HG02938 (cell line): ENCODE measurements at regions not wholly inside any gene's neighbourhood (a gene's known extent, or its start where the extent isn't known, plus 50 kb on each side); places are given as distances from the start of the nearest gene placed in this dataset.
"Not testable (repeated sequence)": the region's sequence is repeated elsewhere in the genome, so short reads cannot be mapped to it uniquely, and the experiment has no call there.

Experiments
- ATAC-seq: cut with Tn5 transposase; IDR thresholded peaks from one replicate; pipeline ENCODE4 v1.9.1; 2021; ENCODE audit warnings: mild to moderate bottlenecking, moderate library complexity; ENCODE audit not compliant: unreplicated experiment

GRCh38 chr5:105885266-105885665 lies 1785.5 kb downstream of the EFNA5 start:
- no peak for ATAC-seq

- ATAC-seq = no peak
Measured at GRCh38 chr5:105882956-105883481, 1787.7 kb downstream of the EFNA5 start.

- ATAC-seq = no peak
Measured at GRCh38 chr5:105878402-105878801, 1792.3 kb downstream of the EFNA5 start.

GRCh38 chr5:105877592-105877991 lies 1793.1 kb downstream of the EFNA5 start:
- no peak for ATAC-seq

- ATAC-seq = no peak
Measured at GRCh38 chr5:105874316-105874715, 1796.4 kb downstream of the EFNA5 start.

GRCh38 chr5:105872569-105873270 lies 1798.0 kb downstream of the EFNA5 start:
- ATAC-seq = no peak

GRCh38 chr5:105868038-105868780 lies 1802.5 kb downstream of the EFNA5 start:
- no peak for ATAC-seq

GRCh38 chr5:105865834-105866233 lies 1804.9 kb downstream of the EFNA5 start:
- no peak for ATAC-seq

- not testable (repeated sequence) for ATAC-seq
Measured at GRCh38 chr5:105859350-105859749, 1811.4 kb downstream of the EFNA5 start.

GRCh38 chr5:105849701-105850100 lies 1821.0 kb downstream of the EFNA5 start:
- no peak for ATAC-seq

- ATAC-seq = no peak
Measured at GRCh38 chr5:105840800-105841199, 1829.9 kb downstream of the EFNA5 start.

- no peak for ATAC-seq
Measured at GRCh38 chr5:105836887-105837286, 1833.8 kb downstream of the EFNA5 start.

GRCh38 chr5:105836268-105836667 lies 1834.5 kb downstream of the EFNA5 start:
- ATAC-seq = no peak

- no peak for ATAC-seq
Measured at GRCh38 chr5:105828821-105829220, 1841.9 kb downstream of the EFNA5 start.

GRCh38 chr5:105821800-105822199 lies 1848.9 kb downstream of the EFNA5 start:
- ATAC-seq = no peak

GRCh38 chr5:105817914-105818313 lies 1852.8 kb downstream of the EFNA5 start:
- ATAC-seq = no peak

- ATAC-seq = no peak
Measured at GRCh38 chr5:105817416-105817815, 1853.3 kb downstream of the EFNA5 start.

- ATAC-seq = no peak
Measured at GRCh38 chr5:105816961-105817360, 1853.8 kb downstream of the EFNA5 start.

GRCh38 chr5:105812304-105812703 lies 1858.4 kb downstream of the EFNA5 start:
- ATAC-seq = no peak

GRCh38 chr5:105807951-105808350 lies 1862.8 kb downstream of the EFNA5 start:
- no peak for ATAC-seq

- ATAC-seq = no peak
Measured at GRCh38 chr5:105807290-105807689, 1863.4 kb downstream of the EFNA5 start.

- ATAC-seq = no peak
Measured at GRCh38 chr5:105806596-105806995, 1864.1 kb downstream of the EFNA5 start.
